ENCODE measurements at regions not wholly inside any gene's neighbourhood (a gene's known extent, or its start where the extent isn't known, plus 50 kb on each side); places are given as distances from the start of the nearest gene placed in this dataset.
A peak's percentile ranks its signal among the peaks of the same experiment; 100 is the strongest.
"Not testable (repeated sequence)": the region's sequence is repeated elsewhere in the genome, so short reads cannot be mapped to it uniquely, and the experiment has no call there.

- no peak for DNase-seq
Observed at GRCh38 chr3:132987396-132987795, 50.8 kb upstream of the TMEM108 start.

GRCh38 chr3:132984181-132984580, 54.0 kb upstream of the TMEM108 start:
- no peak for DNase-seq

- no peak for DNase-seq
Observed at GRCh38 chr3:132983143-132983770, 54.9 kb upstream of the TMEM108 start.

GRCh38 chr3:132981719-132982118, 56.5 kb upstream of the TMEM108 start:
- no peak for DNase-seq

- DNase-seq, result no peak
Observed at GRCh38 chr3:132980102-132980501, 58.1 kb upstream of the TMEM108 start.

GRCh38 chr3:132979606-132980005, 58.6 kb upstream of the TMEM108 start:
- no peak for DNase-seq

- DNase-seq, result not testable (repeated sequence)
Observed at GRCh38 chr3:132978946-132979345, 59.2 kb upstream of the TMEM108 start.

- no peak for DNase-seq
Observed at GRCh38 chr3:132978464-132978863, 59.7 kb upstream of the TMEM108 start.

- no peak for DNase-seq
Observed at GRCh38 chr3:132974097-132974496, 64.1 kb upstream of the TMEM108 start.

- no peak for DNase-seq
Observed at GRCh38 chr3:132973441-132973840, 64.8 kb upstream of the TMEM108 start.

- DNase-seq, result no peak
Observed at GRCh38 chr3:132972333-132972732, 65.9 kb upstream of the TMEM108 start.

GRCh38 chr3:132966374-132966773, 71.8 kb upstream of the TMEM108 start:
- no peak for DNase-seq

GRCh38 chr3:132964266-132964665, 73.9 kb upstream of the TMEM108 start:
- peak; percentile 25 to 53 for DNase-seq

GRCh38 chr3:132963786-132964185, 74.4 kb upstream of the TMEM108 start:
- DNase-seq, result no peak

GRCh38 chr3:132961991-132962390, 76.2 kb upstream of the TMEM108 start:
- DNase-seq, result no peak

GRCh38 chr3:132953683-132954082, 84.5 kb upstream of the TMEM108 start:
- no peak for DNase-seq

GRCh38 chr3:132927896-132928295, 110.3 kb upstream of the TMEM108 start:
- no peak for DNase-seq

- DNase-seq, result no peak
Observed at GRCh38 chr3:132926098-132926497, 112.1 kb upstream of the TMEM108 start.

- DNase-seq, result no peak
Observed at GRCh38 chr3:132925256-132925930, 112.8 kb upstream of the TMEM108 start.

- DNase-seq, result no peak
Observed at GRCh38 chr3:132916096-132916495, 122.1 kb upstream of the TMEM108 start.

GRCh38 chr3:132912416-132912753, 125.8 kb upstream of the TMEM108 start:
- no peak for DNase-seq

GRCh38 chr3:132911741-132912415, 126.3 kb upstream of the TMEM108 start:
- no peak for DNase-seq

- DNase-seq, result no peak
Observed at GRCh38 chr3:132907293-132907692, 130.9 kb upstream of the TMEM108 start.

GRCh38 chr3:132900481-132900880, 137.7 kb upstream of the TMEM108 start:
- DNase-seq, result no peak

Measured in Kasumi-1 (cell line).